ENCODE measurements at regions not wholly inside any gene's neighbourhood (a gene's known extent, or its start where the extent isn't known, plus 50 kb on each side); places are given as distances from the start of the nearest gene placed in this dataset.

GRCh38 chr6:63521475-63522210, 50.6 kb upstream of the LOC128125822 start:
- H3K9me3 ChIP-seq = no peaks in the 10 kb centered on the region
- H3K4me1 ChIP-seq = no peaks in the 10 kb centered on the region
- H3K4me3 ChIP-seq = no peak overlapping the region
- no peak for DNase-seq
- intact Hi-C loops (cut with DNase I) = no loop called here
- no peak overlapping the region for H3K27ac ChIP-seq
- H3K9ac ChIP-seq (ENCODE audit: low read depth in 2 of 2, low read length in 2 of 2) = no peak overlapping the region
- no peaks in the 10 kb centered on the region for H3K27me3 ChIP-seq
- no peaks in the 10 kb centered on the region for H3K36me3 ChIP-seq
- TF ChIP-seq, protein P1, sequence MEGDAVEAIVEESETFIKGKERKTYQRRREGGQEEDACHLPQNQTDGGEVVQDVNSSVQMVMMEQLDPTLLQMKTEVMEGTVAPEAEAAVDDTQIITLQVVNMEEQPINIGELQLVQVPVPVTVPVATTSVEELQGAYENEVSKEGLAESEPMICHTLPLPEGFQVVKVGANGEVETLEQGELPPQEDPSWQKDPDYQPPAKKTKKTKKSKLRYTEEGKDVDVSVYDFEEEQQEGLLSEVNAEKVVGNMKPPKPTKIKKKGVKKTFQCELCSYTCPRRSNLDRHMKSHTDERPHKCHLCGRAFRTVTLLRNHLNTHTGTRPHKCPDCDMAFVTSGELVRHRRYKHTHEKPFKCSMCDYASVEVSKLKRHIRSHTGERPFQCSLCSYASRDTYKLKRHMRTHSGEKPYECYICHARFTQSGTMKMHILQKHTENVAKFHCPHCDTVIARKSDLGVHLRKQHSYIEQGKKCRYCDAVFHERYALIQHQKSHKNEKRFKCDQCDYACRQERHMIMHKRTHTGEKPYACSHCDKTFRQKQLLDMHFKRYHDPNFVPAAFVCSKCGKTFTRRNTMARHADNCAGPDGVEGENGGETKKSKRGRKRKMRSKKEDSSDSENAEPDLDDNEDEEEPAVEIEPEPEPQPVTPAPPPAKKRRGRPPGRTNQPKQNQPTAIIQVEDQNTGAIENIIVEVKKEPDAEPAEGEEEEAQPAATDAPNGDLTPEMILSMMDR (IDR thresholded peaks at IDR 0.05) = no peak

Data from colonic mucosa (tissue), 4 donors.